Trophoblast cell (in vitro differentiated cells and primary cell): ENCODE measurements at regions not wholly inside any gene's neighbourhood (a gene's known extent, or its start where the extent isn't known, plus 50 kb on each side); places are given as distances from the start of the nearest gene placed in this dataset.

ENCODE experiments used
- DNase-seq, 2 donors: peaks; one replicate each; pipeline ENCODE4 v3.0.0-alpha.2; 2016
- H2AFZ ChIP-seq: 2 replicates; pipeline ENCODE4 v1.6.1; 2013; ENCODE audit warnings: low read length, moderate library complexity, mild to moderate bottlenecking; ENCODE audit not compliant: insufficient read depth, poor library complexity
- H2AK5ac ChIP-seq: 2 replicates; pipeline ENCODE4 v1.6.1; 2013; ENCODE audit warnings: mild to moderate bottlenecking, low read length
- H2BK120ac ChIP-seq: 2 replicates; pipeline ENCODE4 v1.6.1; 2013; ENCODE audit warnings: low read length, mild to moderate bottlenecking, moderate library complexity; ENCODE audit not compliant: insufficient read depth, poor library complexity
- H2BK12ac ChIP-seq: 2 replicates; pipeline ENCODE4 v1.6.1; 2013; ENCODE audit warnings: mild to moderate bottlenecking, low read length, moderate library complexity
- H2BK5ac ChIP-seq: 2 replicates; pipeline ENCODE4 v1.6.1; 2013; ENCODE audit warnings: low read length, low read depth, moderate library complexity, mild to moderate bottlenecking; ENCODE audit not compliant: poor library complexity
- H3K14ac ChIP-seq: 2 replicates; pipeline ENCODE4 v1.6.1; 2013; ENCODE audit warnings: mild to moderate bottlenecking, low read length
- H3K18ac ChIP-seq: 2 replicates; pipeline ENCODE4 v1.6.1; 2013; ENCODE audit warnings: mild to moderate bottlenecking, low read length
- H3K23ac ChIP-seq: 2 replicates; pipeline ENCODE4 v1.6.1; 2013; ENCODE audit warnings: low read length
- H3K27ac ChIP-seq: 2 replicates; pipeline ENCODE4 v1.5.1; 2013; ENCODE audit warnings: low read depth, mild to moderate bottlenecking, inconsistent platforms, low read length, moderate library complexity
- H3K27me3 ChIP-seq: 2 replicates; pipeline ENCODE4 v1.6.1; 2013; ENCODE audit warnings: inconsistent platforms, mild to moderate bottlenecking, low read length, moderate library complexity; ENCODE audit not compliant: insufficient read depth
- H3K36me3 ChIP-seq, 2 experiments: 1 replicate in 1 of 2; 2 replicates in 1 of 2; pipeline ENCODE4 v1.6.1; 2013; ENCODE audit warnings: low read length in 2 of 2, mild to moderate bottlenecking in 2 of 2, moderate library complexity in 1 of 2; ENCODE audit not compliant: insufficient read depth in 2 of 2, control insufficient read depth in 1 of 2
- H3K4ac ChIP-seq: 2 replicates; pipeline ENCODE4 v1.6.1; 2013; ENCODE audit warnings: low read depth, mild to moderate bottlenecking, low read length, moderate library complexity
- H3K4me1 ChIP-seq, 2 experiments: 1 replicate in 1 of 2; 2 replicates in 1 of 2; pipeline ENCODE4 v1.6.1; 2013; ENCODE audit warnings: low read length in 2 of 2, mild to moderate bottlenecking in 2 of 2, moderate library complexity in 1 of 2; ENCODE audit not compliant: insufficient read depth in 2 of 2, control insufficient read depth in 1 of 2
- H3K4me2 ChIP-seq: 2 replicates; pipeline ENCODE4 v1.6.1; 2013; ENCODE audit warnings: inconsistent platforms, mild to moderate bottlenecking, low read length, moderate library complexity
- H3K4me3 ChIP-seq: 2 replicates; pipeline ENCODE4 v1.5.1; 2013; ENCODE audit warnings: mild to moderate bottlenecking, low read depth, low read length, inconsistent platforms
- H3K79me1 ChIP-seq: one replicate; pipeline ENCODE4 v1.6.1; 2013; ENCODE audit warnings: low read length
- H3K79me2 ChIP-seq: 2 replicates; pipeline ENCODE4 v1.6.1; 2013; ENCODE audit warnings: low read length, mild to moderate bottlenecking; ENCODE audit not compliant: control insufficient read depth, insufficient read depth, poor library complexity
- H3K9ac ChIP-seq: 2 replicates; pipeline ENCODE4 v1.6.1; 2013; ENCODE audit warnings: mild to moderate bottlenecking, low read length
- H3K9me3 ChIP-seq: 2 replicates; pipeline ENCODE4 v1.6.1; 2013; ENCODE audit warnings: low read depth, mild to moderate bottlenecking, control low read depth, inconsistent platforms, low read length; ENCODE audit not compliant: insufficient read depth
- H4K12ac ChIP-seq: 2 replicates; pipeline ENCODE4 v1.6.1; 2013; ENCODE audit warnings: low read depth, mild to moderate bottlenecking, low read length, moderate library complexity
- H4K8ac ChIP-seq: 2 replicates; pipeline ENCODE4 v1.6.1; 2013; ENCODE audit warnings: low read depth, mild to moderate bottlenecking, low read length, moderate library complexity
- H4K91ac ChIP-seq: one replicate; pipeline ENCODE4 v1.6.1; 2013; ENCODE audit warnings: low read depth, mild to moderate bottlenecking, low read length, moderate library complexity
- WGBS: extraction: QIAGEN DNeasy Blood & Tissue Kit; methylation state at CpG from one replicate; pipeline ENCODE4 v1.1.7; 2013; ENCODE audit warnings: missing lambda C conversion rate; ENCODE audit not compliant: insufficient read length, insufficient coverage; ENCODE audit errors: extremely low coverage; 5-methylcytosine and 5-hydroxymethylcytosine counted together

DNA sequence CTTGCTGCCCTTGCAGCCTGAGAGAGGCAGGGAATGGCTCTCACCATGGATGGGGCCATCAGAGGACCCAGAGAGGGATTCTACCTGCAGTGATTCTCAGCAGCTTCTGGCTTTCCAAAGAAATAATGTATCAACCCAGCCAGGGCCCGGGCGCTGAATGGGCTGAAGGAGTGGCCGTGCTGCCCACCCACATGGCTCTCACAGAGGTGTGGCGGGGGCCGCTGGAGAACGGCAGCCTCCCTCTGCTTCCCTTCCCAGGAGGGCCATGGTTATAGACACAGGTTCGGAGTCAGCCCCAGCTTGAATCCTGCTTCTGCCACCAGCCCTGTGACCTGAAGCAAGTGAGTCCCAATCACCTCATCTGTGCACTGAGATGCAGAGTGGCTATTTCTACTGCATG, 82.7 kb downstream of the THAP12 start:
- Histone ChIP-seq H3K9ac (no peak overlapping the region), H4K12ac (no peak overlapping the region), H3K4ac (no peak overlapping the region), H3K9me3 (peaks cover 3% of the 10 kb centered on the region), H3K4me2 (no peak overlapping the region), H3K79me2 (no peaks in the 10 kb centered on the region), H4K8ac (no peak overlapping the region), H2BK5ac (no peak overlapping the region), H2BK12ac (no peak overlapping the region), H2AK5ac (no peak overlapping the region), H3K4me3 (no peak overlapping the region), H3K14ac (no peak overlapping the region), H2BK120ac (no peak overlapping the region), H3K18ac (no peak overlapping the region), H3K23ac (no peak overlapping the region), H3K79me1 (no peaks in the 10 kb centered on the region), H3K36me3 (no peaks in the 10 kb centered on the region), H2AFZ (no peak overlapping the region), H3K4me1 (no peaks in the 10 kb centered on the region), H3K27me3 (no peaks in the 10 kb centered on the region), H3K27ac (no peak overlapping the region), H4K91ac (no peak overlapping the region)
- WGBS = no CpG with 5 or more reads among the region's 7 CpGs
- no peak for DNase-seq

DNA sequence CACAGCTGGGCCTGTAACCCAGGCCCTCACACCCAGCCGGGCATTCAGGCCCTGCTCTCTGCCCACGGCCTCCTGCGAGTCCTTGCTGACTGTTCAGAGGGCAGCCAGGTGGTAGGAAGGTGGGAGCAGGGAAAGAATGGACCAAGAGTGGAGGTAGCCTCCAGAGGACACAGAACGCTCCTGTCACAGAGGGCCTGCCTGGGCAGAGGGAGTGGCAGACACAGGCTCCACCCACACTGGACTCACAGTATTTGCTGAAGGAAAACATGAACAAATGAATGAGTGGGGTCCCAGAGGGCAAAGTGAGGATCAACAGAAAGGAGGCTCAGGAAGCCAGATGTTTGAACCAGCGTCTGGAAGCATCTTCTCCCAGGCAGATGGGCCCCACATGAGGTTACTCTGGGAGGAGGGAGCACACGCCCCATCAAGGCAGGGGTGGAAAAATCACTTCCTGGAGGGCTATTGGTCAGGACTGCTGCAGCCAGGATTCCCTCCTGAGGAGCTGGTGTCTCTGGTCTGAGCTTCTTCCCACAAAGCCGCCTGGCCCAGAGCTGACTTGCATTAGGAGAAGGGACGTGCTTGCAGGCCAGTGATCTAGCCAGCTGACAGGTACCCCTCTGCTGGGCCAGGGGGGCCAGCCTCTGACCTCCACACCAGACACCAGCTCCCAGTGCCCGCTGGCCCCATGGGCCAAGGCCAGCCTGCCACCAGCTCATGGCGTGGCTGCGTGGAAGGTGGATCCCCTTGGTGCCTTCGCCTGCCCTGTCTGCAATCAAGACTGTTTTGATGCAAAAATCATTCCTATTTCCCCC, 84.0 kb downstream of the THAP12 start:
- no peak overlapping the region for H3K4ac ChIP-seq
- no peak overlapping the region for H4K91ac ChIP-seq
- no peaks in the 10 kb centered on the region for H3K79me2 ChIP-seq
- H3K18ac ChIP-seq = no peak overlapping the region
- H3K27ac ChIP-seq = no peak overlapping the region
- H3K36me3 ChIP-seq = no peaks in the 10 kb centered on the region
- no peak overlapping the region for H3K4me3 ChIP-seq
- H2BK12ac ChIP-seq = no peak overlapping the region
- no peaks in the 10 kb centered on the region for H3K79me1 ChIP-seq
- no peak overlapping the region for H3K14ac ChIP-seq
- H4K12ac ChIP-seq = no peak overlapping the region
- WGBS = no CpG with 5 or more reads among the region's 12 CpGs
- H3K23ac ChIP-seq = no peak overlapping the region
- no peak overlapping the region for H2AFZ ChIP-seq
- no peak overlapping the region for H2BK5ac ChIP-seq
- no peak overlapping the region for H4K8ac ChIP-seq
- H3K27me3 ChIP-seq = no peaks in the 10 kb centered on the region
- no peaks in the 10 kb centered on the region for H3K4me1 ChIP-seq
- H3K9ac ChIP-seq = no peak overlapping the region
- no peak overlapping the region for H3K4me2 ChIP-seq
- peaks cover 3% of the 10 kb centered on the region for H3K9me3 ChIP-seq
- no peak overlapping the region for H2AK5ac ChIP-seq
- no peak overlapping the region for H2BK120ac ChIP-seq
- DNase-seq = no peak

DNA sequence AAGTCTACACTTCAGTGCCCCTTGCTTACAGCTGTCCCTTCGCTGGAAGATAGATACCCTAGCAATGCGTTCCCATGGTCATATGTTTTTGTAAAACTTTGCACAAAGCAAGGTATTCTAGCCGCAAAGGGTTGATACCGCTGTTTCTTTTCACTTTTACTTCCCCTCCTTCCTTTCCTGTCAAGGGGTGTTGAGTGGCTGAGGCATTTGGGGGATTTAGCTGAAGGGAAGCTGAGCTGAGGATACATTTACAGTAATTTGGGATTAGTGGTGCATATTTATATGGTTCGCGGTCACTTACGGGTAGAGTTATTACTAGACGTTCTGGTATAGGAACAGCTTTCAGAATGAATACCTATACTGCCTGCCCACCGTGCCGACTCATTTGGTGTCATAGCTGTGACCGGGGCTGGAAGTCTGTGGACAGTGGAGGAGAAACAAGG, 86.9 kb upstream of the WNT11 start:
- Histone ChIP-seq H3K27ac (no peak overlapping the region), H3K14ac (no peak overlapping the region), H3K18ac (no peak overlapping the region), H4K12ac (no peak overlapping the region), H4K91ac (no peak overlapping the region), H2BK12ac (no peak overlapping the region), H4K8ac (no peak overlapping the region), H3K79me2 (no peaks in the 10 kb centered on the region), H3K4ac (no peak overlapping the region), H3K9ac (no peak overlapping the region), H3K9me3 (peaks cover 3% of the 10 kb centered on the region), H2AK5ac (no peak overlapping the region), H3K4me3 (no peak overlapping the region), H3K23ac (no peak overlapping the region), H3K36me3 (no peaks in the 10 kb centered on the region), H2BK120ac (no peak overlapping the region), H2AFZ (no peak overlapping the region), H3K4me1 (no peaks in the 10 kb centered on the region), H3K27me3 (no peaks in the 10 kb centered on the region), H3K79me1 (no peaks in the 10 kb centered on the region), H3K4me2 (no peak overlapping the region), H2BK5ac (no peak overlapping the region)
- no peak for DNase-seq
- WGBS = no CpG with 5 or more reads among the region's 11 CpGs

DNA sequence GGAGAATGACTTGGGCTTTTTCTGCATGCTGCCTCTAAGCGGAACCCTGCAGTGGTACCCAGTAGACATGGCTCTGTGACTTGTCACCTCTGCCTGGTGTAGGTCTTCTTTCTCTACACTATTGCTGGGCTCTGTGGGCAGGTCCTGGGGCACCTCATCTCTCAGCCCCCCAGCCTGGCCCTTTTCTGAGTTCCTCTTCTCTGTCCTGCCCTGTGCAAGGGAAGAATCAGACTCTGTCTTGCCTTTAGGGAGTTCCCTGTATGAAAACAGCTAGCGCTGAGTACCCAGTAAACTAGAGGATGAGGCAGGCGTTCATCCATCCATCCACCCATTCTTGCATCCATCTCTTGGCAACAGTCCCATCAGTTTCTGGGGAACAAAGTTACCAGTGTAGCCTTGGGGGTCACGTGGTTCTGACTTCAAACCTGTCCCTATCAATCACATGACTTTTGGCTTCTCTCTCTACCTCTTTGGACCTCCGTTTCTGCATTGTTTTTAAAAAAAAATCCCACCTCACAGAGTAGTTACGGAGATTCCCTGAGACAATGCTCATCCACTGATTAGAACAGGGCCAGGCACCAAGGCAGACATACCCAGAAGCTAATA, 86.4 kb upstream of the WNT11 start:
- Histone ChIP-seq H3K4me3 (no peak overlapping the region), H3K27me3 (no peaks in the 10 kb centered on the region), H3K4me1 (peaks cover 0 to 4% of the 10 kb centered on the region in 2 experiments), H2BK5ac (no peak overlapping the region), H3K9ac (no peak overlapping the region), H3K27ac (no peak overlapping the region), H3K79me1 (no peaks in the 10 kb centered on the region), H3K18ac (no peak overlapping the region), H4K12ac (no peak overlapping the region), H4K8ac (no peak overlapping the region), H2BK12ac (no peak overlapping the region), H3K4ac (no peak overlapping the region), H2BK120ac (no peak overlapping the region), H4K91ac (no peak overlapping the region), H2AFZ (no peak overlapping the region), H3K14ac (no peak overlapping the region), H3K23ac (no peak overlapping the region), H3K9me3 (peaks cover 3% of the 10 kb centered on the region), H3K4me2 (no peak overlapping the region), H3K79me2 (no peaks in the 10 kb centered on the region), H2AK5ac (no peak overlapping the region), H3K36me3 (no peaks in the 10 kb centered on the region)
- DNase-seq = no peak
- WGBS = no CpG with 5 or more reads among the region's 6 CpGs
